NCI-H1436 treated with DMSO at 0.1 percent for 48 hours (cell line): ENCODE measurements at regions not wholly inside any gene's neighbourhood (a gene's known extent, or its start where the extent isn't known, plus 50 kb on each side); places are given as distances from the start of the nearest gene placed in this dataset.
"Not testable (repeated sequence)": the region's sequence is repeated elsewhere in the genome, so short reads cannot be mapped to it uniquely, and the experiment has no call there.

Experiments used
- DNase-seq: peaks from one replicate; lab custom pipeline; 2025; lab: John Stamatoyannopoulos, UW

DNA sequence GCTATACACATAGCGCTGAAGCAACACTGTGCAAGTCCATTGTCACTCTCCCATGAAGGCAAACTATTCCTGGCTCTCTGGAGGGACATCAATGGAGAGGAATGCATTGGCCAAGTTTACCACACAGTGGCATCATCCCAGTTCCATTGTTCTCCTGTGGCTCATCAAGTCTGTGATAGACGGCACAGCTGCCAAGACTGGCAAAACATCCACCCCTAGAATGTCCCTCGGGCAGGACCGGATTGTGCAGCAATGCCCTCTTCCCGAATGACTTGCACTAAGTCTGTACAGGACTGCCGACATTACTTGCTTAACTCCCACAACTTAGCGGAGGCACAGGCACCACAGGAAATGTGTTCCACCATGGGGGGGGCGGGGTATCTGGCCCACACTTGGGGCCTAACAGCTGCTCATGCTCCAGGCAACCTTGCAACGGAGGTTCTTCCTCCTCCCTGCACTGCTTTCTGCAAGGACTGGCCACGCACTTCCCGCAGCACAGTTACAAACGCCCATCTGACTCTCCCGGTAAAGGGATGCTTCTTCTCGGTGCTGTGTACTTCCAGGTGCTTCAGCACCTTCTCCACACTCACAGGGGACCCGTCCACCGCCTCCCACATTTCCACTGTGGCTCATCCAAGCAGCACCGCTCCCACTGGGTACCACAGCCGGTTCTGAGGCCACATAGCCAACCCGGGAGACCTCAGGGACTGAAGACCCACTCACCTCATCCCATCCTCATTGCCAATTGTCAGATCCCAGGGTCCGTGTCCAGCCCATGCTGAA lies 1309.6 kb upstream of the RAG2 start:
- no peak for DNase-seq

DNA sequence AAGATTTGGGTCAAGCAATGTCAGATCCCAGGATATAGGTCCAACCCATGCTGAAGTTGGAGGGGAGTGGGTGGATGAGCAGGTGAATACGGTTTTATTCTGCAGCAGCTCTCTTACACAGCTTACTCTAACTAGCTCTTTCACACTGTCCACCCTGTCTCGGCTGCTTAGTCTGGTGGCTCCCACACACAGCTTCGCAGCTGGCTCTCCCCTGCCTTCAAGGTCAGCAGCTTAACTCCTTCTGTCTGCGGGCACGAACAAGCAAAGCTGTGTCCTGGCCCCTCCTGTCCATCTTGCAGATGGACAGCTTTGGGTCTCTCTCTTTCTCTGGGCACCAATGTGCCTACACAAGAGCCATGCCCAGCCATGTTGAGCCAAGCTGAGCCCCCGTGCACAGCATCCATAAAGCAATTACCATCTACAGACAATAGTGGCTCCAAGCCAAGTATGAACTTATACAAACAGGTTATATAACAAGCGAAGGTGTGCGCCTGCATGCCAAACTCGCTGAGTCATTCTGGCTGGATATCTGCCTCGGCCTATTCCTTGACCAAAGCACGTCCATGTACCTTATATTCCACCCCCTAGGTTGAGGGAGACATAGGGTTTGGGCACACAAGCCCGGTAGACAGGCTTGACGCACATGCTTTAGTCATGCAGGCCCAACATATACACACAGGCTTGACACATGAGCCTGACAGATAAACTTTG lies 1307.8 kb upstream of the RAG2 start:
- DNase-seq: no peak

DNA sequence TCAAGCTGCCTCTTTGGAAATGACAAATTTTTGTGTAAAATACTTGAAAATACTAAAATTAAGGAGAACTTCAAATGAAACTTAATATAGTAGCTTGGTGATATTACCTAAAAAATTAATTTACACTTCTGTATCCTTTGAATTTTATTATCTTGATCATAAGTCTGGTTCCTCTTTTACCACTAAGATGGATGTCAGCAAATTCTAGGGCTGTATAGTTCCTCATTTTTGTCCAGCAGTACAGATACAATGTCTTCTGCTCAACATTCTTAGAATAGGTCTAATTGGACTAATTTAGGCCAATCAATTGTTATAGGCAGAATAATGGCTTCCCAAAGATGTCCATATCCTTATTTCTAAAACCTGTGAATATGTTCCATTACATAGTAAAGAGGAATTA lies 1298.0 kb upstream of the RAG2 start:
- no peak for DNase-seq

DNA sequence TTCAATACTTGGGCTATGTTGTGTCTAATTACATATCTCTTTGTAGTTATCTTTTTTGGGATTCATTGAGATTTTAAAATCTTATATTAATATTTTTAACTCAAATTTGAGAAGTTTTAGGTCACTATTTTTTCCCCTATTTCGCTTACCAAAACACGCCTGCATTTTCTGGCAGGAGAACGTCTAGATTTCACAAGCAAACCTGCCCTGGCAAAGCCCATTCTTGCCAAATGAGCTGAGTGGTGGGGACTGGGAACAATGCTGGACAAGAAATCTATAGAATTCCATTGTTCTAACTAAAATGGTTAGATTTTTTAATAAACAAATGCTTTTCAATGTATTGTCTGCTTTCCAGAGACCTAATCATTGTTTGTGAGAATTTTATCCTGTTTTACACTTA lies 1283.7 kb upstream of the RAG2 start:
- DNase-seq: no peak

DNA sequence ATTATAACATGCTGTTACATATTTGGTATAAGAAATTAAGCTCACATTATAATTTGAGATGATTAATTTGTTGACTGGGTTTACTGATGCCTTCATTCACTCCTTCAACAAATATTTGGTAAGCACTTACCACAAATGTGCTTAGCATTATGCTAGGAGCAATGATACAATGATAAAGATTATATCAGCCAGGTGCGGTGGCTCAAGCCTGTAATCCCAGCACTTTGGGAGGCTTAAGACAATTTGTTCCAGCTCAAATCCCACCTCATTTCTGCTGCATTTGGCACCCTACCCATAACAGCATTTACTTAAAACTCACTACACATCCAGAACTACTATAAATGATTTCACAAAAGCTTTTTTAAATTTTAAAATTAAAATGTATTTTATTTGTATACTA lies 1263.6 kb upstream of the RAG2 start:
- DNase-seq: peak; percentile 8

DNA sequence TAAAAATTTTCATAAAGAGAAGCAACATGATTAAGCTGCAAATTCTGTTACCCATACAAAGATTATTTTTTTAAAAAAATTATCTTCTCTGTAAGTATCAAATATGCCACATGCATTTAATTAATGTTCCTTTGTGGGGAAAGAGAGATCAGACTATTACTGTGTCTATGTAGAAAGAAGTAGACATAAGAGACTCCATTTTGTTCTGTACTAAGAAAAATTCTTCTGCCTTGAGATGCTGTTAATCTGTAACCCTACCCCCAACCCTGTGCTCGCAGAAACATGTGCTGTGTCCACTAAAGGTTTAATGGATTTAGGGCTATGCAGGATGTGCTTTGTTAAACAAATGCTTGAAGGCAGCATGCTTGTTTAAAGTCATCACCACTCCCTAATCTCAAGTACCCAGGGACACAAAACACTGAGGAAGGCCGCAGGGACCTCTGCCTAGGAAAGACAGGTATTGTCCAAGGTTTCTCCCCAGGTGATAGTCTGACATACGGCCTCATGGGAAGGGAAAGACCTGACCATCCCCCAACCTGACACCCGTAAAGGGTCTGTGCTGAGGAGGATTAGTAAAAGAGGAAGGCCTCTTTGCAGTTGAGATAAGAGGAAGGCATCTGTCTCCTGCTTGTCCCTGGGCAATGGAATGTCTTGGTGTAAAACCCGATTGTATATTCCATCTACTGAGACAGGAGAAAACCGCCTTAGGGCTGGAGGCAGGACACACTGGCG lies 1260.9 kb upstream of the RAG2 start:
- not testable (repeated sequence) for DNase-seq

DNA sequence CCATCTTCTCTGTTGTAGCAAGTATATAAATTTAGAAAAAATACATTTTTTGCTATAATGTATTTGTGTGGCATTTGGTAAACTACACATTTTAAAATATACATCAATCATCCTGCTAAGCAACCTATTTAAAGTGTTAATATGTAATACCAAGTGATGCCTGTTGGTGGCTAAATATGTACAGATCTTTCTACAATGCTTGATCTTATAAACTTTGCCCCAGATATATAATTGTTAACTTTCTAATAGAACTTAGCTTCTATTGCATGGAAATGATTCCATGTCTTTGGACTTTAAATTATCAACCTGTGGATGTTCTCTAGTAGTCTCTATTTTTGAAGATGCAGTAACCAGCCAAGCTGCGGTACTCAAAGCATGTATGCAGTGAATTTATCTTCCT lies 1260.4 kb upstream of the RAG2 start:
- no peak for DNase-seq

DNA sequence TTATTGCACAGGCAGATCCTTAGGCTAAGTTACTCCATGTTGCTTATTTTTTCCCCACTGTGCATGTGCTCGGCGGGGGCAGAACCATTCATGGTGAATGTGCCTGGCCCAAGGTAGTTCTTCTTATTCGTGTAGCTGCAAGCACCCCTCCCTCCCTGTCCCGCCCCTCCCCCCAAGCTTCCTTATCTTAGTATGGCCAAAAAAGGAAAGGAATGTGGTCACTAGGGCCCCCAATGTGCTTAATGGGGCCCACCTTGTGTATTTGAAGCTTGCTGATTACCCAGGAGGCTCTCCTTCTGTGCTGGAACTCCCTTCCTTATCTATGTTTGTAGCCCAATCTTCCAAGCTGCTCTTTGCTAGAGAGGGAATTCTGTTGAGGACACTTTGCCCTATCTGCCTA lies 1259.7 kb upstream of the RAG2 start:
- no peak for DNase-seq

DNA sequence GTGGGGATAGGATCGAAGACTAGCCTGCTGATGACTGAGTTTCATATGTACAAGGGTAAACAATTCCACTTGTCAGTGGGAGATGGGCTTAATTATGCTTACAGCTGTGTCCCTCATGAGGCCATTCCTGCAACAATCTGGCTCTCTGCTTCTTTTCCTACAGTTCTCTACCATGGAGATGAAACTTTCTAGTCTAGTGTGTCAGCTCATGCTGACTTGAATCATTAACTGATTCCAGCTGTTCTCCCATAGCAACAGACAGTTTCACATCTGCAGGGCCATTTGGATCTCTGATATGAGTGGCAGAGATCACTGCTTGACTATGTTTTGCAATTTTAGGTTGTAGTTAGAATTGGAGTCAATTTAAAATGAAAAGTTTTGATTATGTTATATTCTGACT lies 1251.7 kb upstream of the RAG2 start:
- DNase-seq: no peak

DNA sequence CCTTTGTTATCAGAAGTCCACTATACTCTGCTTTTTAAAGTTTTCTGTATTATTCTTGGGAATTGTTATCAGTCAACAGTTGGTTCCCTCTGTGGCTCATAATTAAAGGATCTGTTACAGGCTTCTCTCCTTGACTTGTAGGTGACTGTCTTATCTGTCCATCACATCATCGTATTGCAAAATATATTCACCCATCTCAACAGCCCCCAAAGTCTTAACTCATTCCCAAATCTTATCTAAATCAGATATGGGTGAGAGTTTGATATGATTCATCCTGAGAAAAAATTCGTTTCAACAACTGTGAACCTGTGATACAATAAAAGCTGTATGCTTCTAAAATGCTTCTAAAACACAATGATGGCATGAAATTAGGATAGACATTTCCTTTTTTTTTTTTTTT lies 1245.6 kb upstream of the RAG2 start:
- DNase-seq: no peak

DNA sequence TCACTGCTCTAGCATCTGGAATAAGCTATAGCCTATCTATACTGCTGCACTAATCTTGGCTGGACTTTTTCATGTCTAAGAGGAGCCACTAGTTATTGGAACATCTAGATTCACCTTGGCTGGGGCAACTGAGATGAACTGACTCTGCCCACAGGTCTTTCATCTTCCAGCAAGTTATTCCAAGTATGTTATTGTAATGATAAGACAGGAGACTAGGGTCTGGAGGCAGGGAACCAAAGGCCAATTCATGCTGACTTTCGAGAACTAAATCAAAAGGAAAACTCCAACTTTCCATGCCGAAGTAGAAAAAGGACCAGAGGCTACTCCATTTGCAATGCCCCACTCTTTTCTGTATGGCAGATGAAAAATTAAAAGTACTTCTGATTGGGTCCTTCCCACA lies 1243.0 kb upstream of the RAG2 start:
- DNase-seq: no peak

DNA sequence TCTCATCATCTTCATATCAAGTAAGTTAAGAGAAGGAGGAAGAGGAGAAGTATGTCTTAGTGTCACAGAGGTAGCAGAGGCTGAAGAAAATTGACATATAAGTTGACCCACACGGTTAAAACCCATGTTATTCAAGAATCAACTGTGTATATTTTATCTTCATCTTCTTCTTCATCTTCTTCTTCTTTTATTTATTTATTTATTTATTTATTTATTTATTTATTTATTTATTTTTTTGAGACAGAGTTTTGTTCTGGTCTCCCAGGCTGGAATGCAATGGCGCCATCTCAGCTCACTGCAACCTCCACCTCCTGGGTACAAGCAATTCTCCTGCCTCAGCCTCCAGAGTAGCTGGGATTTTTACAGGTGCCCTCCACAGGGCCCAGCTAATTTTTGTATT lies 1242.3 kb upstream of the RAG2 start:
- DNase-seq: not testable (repeated sequence)

DNA sequence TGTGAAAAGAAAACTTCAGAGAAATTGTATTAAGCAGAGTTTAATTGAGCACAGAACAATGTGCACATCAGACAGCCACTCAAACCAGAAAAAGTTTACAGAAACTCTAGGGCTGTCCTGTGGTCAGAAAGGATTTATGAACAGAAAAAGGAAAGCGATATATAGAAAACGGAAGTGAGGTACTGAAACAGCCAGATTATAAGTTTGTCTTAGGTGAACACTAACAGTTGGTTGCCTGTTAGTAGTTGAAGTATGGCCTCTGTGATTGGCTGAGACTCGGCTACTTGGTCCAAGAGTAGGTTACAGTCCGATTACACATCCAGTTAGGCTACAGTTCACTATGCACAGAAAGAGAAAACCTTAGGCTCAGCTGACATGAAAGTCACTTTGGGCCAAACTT lies 1232.5 kb upstream of the RAG2 start:
- no peak for DNase-seq

DNA sequence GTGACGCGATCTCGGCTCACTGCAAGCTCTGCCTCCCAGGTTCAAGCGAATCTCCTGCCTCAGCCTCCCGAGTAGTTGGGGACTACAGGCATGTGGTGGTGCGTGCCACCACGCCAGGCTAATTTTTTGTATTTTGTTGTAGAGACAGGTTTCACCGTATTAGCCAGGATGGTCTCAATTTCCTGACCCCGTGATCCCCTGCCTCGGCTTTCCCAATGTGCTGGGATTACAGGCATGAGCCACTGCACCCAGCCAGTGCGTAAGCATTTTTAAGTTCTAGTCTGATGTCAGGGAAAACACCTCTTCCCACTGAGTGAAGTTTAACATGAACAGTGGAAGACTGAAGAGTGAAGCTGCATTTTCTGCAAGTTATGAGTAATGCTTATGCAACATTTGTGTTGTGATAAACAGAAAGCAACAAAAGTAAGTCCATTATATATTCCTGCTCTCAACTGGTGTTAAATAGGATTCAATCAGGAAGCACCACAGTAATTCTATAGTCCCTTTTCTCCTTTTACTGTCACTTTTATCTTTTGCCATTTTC lies 1219.8 kb upstream of the RAG2 start:
- DNase-seq: no peak

DNA sequence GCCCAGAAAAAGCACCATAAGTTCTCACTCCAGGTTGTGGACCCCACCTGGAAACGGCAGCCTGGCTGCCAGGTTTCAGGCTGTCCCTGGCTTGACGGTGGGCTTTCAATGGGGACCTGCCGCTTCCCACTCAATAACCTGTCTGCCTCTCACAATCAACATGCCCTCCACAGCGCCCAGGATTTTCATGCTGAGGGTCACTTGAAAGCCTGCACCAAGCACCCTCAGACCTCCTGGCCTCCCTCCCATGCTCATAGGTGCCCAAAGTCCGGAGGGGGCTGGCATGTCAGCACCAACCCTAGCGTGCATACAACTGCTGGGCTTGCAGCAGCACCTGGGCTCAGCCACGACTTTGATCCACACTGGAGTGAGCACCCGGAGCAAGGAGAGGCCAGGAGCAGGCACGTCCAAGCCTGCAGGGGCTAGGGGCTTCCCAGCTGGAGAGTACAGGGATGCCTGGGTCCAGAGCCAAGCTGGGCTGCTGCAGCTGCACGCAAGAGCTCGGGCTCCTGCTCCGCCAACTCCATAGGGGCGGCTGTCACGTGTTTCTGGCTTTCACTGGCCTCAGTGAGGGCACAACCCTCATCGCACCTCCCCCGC lies 1214.3 kb upstream of the RAG2 start:
- no peak for DNase-seq

DNA sequence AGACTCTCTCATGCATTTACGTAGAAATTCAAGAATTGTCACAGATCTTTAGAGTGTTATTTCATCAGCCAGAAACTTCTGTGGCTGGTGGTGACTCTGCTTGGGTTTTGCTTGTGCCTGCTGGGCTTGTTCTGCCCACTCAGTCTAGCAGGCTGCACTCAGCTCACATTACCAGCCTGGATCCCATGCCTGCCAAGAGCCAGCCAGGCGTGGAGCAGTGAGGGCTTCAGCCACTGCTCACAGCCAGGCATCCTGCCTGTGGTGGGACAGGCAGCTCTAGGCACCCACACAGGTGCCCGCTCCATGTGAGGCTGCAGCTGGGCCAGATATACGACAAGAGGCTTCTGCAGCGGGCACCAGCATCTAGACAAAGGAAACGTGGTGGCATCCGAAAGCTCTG lies 1213.3 kb upstream of the RAG2 start:
- DNase-seq: no peak

DNA sequence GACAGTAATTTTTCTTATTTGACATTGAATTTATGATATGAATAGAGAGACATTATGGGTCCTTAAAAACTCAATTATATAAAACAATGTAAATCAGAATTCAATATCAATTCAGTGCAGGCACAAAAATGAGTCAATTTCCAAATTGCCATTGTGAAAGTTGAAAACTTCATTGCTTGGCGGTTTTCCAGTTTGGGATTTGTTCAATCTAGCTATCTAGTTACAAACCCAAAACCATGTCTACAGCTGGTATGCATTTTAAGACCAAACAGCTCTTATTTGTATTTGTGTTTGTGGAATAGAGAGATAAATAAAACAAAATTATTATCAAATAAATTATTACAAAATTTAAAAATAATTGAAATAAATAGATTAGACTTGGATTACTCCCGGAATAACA lies 1206.6 kb upstream of the RAG2 start:
- no peak for DNase-seq

DNA sequence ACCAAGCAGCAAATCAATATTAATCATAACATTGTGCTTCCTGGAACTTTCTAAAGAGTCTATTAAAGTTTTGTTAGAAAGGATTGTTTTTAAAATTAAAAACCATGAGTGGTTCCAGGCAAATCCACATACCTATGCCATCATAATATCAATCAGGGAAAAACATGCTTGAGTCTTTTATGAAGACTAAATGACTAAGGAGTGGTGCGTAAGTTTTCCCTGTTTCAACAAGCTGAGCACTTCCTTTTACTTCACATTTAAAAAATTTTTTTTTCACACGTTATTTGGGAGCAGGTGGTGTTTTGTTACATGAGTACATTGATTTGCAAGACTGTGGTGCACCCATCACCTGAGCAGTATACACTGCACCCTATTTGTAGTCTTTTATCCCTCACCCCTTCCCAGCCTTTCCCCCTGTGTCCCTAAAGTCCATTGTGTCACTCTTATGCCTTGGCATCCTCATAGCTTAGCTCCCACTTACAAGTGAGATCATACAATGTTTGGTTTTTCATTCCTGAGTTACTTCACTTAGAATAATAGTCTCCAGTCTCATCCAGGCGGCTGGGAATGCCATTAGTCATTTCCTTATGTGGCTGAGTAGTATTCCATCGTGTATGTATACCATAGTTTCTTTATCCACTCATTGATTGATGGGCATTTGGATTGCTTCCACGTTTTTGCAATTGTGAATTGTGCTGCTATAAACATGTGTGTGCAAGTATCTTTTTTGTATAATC lies 1190.3 kb upstream of the RAG2 start:
- DNase-seq: no peak

DNA sequence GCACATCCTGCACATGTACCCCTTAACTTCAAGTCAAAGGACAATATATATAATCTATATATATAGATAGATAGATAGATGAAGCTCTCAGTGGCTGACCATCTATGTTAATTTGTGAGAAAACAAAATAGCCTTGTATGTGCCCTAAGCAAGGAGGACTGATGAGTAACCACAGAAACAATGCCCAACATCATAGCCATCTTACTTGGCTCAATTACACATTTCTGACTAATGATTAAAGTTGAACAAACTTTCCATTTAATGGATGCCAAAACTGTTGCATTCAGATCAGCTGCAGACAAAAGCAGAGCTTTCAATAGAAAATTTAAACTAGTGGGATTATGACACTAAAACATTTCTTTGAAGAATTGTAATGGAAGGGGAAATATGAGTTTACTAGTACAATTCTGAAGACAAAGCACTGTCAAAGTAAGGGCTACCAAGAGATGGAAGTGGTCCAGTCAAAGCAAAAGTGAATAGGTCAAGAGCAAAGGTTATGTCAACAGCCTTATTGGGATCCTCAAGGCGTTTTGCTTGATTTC lies 1188.2 kb upstream of the RAG2 start:
- no peak for DNase-seq

DNA sequence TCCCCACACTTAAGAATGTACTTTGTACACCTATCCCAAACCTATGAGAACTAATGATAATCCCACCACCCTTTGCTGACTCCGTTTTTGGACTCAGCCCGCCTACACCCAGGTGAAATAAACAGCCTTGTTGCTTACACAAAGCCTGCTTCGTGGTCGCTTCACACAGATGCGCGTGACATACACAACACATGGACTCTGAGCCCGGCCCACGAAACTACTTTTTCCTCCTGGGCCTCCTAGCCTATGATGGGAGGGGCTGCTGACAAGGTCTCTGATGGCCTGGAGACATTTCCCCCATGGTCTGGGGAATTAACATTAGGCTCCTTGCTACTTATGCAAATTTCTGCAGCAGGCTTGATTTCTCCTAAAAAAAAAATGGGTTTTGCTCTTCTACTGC lies 1176.4 kb upstream of the RAG2 start:
- DNase-seq: no peak

DNA sequence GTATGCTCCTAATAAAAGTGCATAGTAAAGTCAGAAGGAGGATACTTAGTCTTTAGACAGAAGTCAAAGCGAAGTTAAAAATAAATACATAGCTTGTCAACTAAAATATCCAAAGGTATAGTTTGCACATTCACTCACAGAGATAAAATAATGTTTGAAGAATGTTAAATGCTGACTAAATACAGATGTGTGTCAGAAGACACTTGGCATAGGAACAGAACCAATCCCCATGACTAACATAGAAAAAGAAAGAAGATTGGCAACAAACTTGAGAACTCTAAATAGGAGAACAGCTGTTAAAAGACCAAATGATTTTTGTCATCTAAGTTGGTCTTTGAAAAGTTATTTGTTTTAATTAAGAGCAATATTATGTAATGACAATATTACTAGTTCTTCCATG lies 1172.1 kb upstream of the RAG2 start:
- no peak for DNase-seq
